Vagina (tissue), 2 donors: ENCODE measurements at regions not wholly inside any gene's neighbourhood (a gene's known extent, or its start where the extent isn't known, plus 50 kb on each side); places are given as distances from the start of the nearest gene placed in this dataset.

Source experiments
- CTCF ChIP-seq, 3 experiments: fragments of 450-650 bp in 2 of 3; fragments of 200-600 bp in 1 of 3; sonication (generic) in 1 of 3; IDR thresholded peaks; one replicate each; pipeline ENCODE4 v1.5.1; 2017 to 2019; ENCODE audit warnings: antibody characterized with exemption in 3 of 3, mild to moderate bottlenecking in 2 of 3, moderate library complexity in 2 of 3
- POLR2A ChIP-seq, 2 donors: fragments of 450-650 bp; IDR thresholded peaks; one replicate each; pipeline ENCODE4 v1.6.1; 2017; ENCODE audit warnings: antibody characterized with exemption in 2 of 2, mild to moderate bottlenecking in 2 of 2, moderate library complexity in 2 of 2
- POLR2AphosphoS5 ChIP-seq, 2 donors: sonication (generic); formaldehyde crosslinking; IDR thresholded peaks; one replicate each; pipeline ENCODE4 v1.9.0; 2017; ENCODE audit warnings: antibody characterized with exemption in 2 of 2, mild to moderate bottlenecking in 2 of 2, low read depth in 1 of 2; ENCODE audit not compliant: insufficient read depth in 1 of 2

- TF ChIP-seq CTCF (IDR thresholded peaks at IDR 0.05) = no peak
- no peak for TF ChIP-seq POLR2AphosphoS5 (IDR thresholded peaks at IDR 0.05; ENCODE audit: insufficient read depth in 1 of 2, low read depth in 1 of 2)
- no peak for TF ChIP-seq POLR2A (IDR thresholded peaks at IDR 0.05)
Observed at GRCh38 chr12:60194678-60195077, 598.8 kb downstream of the SLC16A7 start.
